Endothelial cell of umbilical vein (primary cell): ENCODE measurements at regions not wholly inside any gene's neighbourhood (a gene's known extent, or its start where the extent isn't known, plus 50 kb on each side); places are given as distances from the start of the nearest gene placed in this dataset.

Experiments
- EZH2 ChIP-seq: IDR thresholded peaks from 2 replicates; pipeline ENCODE4 v1.6.1; 2012; ENCODE audit warnings: borderline replicate concordance, low read depth, mild to moderate bottlenecking, moderate library complexity, low read length, inconsistent platforms; ENCODE audit not compliant: severe bottlenecking
- FOS ChIP-seq: IDR thresholded peaks from 2 replicates; pipeline ENCODE4 v1.6.1; 2011; ENCODE audit warnings: mild to moderate bottlenecking, low read length, moderate library complexity, borderline replicate concordance; ENCODE audit not compliant: insufficient read depth
- JUN ChIP-seq: IDR thresholded peaks from 2 replicates; pipeline ENCODE4 v1.6.1; 2011; ENCODE audit warnings: borderline replicate concordance, low read depth; ENCODE audit not compliant: insufficient read length, insufficient read depth
- MYC ChIP-seq: IDR thresholded peaks from one replicate; pipeline ENCODE4 v1.6.1; 2011; ENCODE audit warnings: mild to moderate bottlenecking, low read depth, low read length
- POLR2A ChIP-seq: IDR thresholded peaks from 2 replicates; pipeline ENCODE4 v1.6.1; 2012; ENCODE audit warnings: low read depth, mild to moderate bottlenecking, control low read depth, low read length
- POLR2AphosphoS5 ChIP-seq: IDR thresholded peaks from 2 replicates; pipeline ENCODE4 v1.6.1; 2012; ENCODE audit warnings: low read depth, mild to moderate bottlenecking, control low read depth, low read length, moderate library complexity; ENCODE audit not compliant: insufficient read depth
- TF ChIP-seq, protein P1 (sequence below), 2 donors: IDR thresholded peaks; 1 replicate in 1 of 2; 2 replicates in 1 of 2; pipeline ENCODE4 v1.5.1; 2011; ENCODE audit warnings: low read length in 2 of 2, mild to moderate bottlenecking in 2 of 2, moderate library complexity in 2 of 2, control low read depth in 1 of 2, inconsistent platforms in 1 of 2, low read depth in 1 of 2; ENCODE audit not compliant: insufficient read depth in 1 of 2; ENCODE audit errors: extremely low read depth in 1 of 2
- TF ChIP-seq, protein P2 (sequence below): IDR thresholded peaks from 2 replicates; pipeline ENCODE4 v1.6.1; 2011; ENCODE audit not compliant: insufficient read depth, insufficient read length

DNA sequence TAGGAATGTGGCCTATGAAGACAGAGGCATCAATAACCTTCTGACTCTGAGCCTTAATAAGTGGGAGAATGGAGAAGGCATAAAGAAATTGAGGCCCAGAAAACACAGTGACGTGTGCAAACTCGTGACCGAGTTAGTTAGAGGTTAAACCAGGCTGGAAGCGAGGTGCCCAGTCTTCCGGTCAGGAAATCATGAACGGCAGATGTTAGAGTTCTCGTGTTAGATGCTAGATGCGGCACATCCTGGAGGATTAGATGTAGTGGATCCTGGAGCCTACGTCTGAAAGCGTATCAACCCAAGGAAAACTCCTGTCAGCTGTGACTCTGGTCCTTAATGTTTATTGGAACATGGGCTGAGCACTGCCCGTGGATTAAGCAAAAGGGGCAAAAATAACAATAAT is 275.9 kb downstream of the TCF7L2 start:
- TF ChIP-seq, protein P1, sequence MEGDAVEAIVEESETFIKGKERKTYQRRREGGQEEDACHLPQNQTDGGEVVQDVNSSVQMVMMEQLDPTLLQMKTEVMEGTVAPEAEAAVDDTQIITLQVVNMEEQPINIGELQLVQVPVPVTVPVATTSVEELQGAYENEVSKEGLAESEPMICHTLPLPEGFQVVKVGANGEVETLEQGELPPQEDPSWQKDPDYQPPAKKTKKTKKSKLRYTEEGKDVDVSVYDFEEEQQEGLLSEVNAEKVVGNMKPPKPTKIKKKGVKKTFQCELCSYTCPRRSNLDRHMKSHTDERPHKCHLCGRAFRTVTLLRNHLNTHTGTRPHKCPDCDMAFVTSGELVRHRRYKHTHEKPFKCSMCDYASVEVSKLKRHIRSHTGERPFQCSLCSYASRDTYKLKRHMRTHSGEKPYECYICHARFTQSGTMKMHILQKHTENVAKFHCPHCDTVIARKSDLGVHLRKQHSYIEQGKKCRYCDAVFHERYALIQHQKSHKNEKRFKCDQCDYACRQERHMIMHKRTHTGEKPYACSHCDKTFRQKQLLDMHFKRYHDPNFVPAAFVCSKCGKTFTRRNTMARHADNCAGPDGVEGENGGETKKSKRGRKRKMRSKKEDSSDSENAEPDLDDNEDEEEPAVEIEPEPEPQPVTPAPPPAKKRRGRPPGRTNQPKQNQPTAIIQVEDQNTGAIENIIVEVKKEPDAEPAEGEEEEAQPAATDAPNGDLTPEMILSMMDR (IDR thresholded peaks at IDR 0.05; ENCODE audit: extremely low read depth in 1 of 2, insufficient read depth in 1 of 2, low read depth in 1 of 2, low read length in 2 of 2): no peak
- no peak for TF ChIP-seq MYC
- TF ChIP-seq EZH2: no peak
- TF ChIP-seq POLR2AphosphoS5: no peak
- TF ChIP-seq JUN: no peak
- TF ChIP-seq, protein P2, sequence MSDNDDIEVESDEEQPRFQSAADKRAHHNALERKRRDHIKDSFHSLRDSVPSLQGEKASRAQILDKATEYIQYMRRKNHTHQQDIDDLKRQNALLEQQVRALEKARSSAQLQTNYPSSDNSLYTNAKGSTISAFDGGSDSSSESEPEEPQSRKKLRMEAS: no peak
- TF ChIP-seq POLR2A: no peak
- no peak for TF ChIP-seq FOS
